Renal cortical epithelial cell (primary cell): ENCODE measurements at regions not wholly inside any gene's neighbourhood (a gene's known extent, or its start where the extent isn't known, plus 50 kb on each side); places are given as distances from the start of the nearest gene placed in this dataset.
"Not testable (repeated sequence)": the region's sequence is repeated elsewhere in the genome, so short reads cannot be mapped to it uniquely, and the experiment has no call there.

Experiments
- DNase-seq: peaks from one replicate; pipeline ENCODE4 v3.0.0-alpha.2; 2011; ENCODE audit warnings: low read depth

- no peak for DNase-seq
Observed at GRCh38 chr18:6525604-6526003, 110.9 kb upstream of the L3MBTL4 start.

GRCh38 chr18:6537475-6537874, 122.8 kb upstream of the L3MBTL4 start:
- no peak for DNase-seq

DNA sequence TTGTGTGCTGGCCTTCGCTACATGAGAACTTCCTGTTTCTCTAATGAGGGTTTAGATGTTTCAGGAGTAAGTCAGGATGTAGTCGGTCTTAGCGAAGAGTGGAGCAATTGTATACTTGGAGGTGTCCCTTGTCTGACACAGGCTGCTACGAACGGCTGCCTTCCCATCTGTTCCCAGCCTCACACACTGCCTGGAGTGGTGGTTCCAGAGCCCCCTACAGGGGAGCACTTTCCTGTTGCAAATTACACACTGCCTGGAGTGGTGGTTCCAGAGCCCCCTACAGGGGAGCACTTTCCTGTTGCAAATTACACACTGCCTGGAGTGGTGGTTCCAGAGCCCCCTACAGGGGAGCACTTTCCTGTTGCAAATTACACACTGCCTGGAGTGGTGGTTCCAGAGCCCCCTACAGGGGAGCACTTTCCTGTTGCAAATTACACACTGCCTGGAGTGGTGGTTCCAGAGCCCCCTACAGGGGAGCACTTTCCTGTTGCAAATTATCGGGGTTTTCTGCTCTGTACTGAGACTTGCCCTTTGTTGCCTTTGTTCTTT, 126.5 kb upstream of the L3MBTL4 start:
- DNase-seq = not testable (repeated sequence)

- DNase-seq = no peak
Observed at GRCh38 chr18:6542296-6542695, 127.6 kb upstream of the L3MBTL4 start.

DNA sequence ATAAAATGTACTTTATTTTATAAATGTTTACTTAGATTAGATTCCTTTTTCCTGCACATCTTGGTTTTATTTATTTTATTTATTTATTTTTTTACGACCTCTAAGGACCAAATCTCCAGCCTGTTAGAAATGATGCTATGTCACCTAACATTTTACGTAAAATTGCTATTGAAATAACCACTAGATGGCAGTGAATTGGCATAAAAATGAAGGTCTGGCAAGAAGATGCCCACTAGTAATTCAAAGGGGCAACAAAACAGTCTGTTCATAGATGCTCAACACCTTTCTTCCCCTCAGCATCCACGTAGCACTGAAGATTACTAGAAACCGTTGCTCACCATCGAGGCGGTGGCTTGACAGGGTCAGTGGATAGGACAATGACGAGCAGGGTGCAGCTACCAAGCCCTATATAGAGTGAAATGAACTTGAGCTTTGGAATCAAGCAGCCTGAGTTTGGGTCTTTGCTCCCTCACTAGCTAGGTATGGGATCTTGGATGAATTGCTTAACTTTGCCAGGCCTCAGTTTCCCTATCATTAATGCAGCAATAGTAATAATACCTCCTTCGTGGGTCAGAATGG, 128.7 kb upstream of the L3MBTL4 start:
- DNase-seq = peak; percentile 47

- DNase-seq = no peak
Observed at GRCh38 chr18:6546229-6546628, 131.5 kb upstream of the L3MBTL4 start.

DNA sequence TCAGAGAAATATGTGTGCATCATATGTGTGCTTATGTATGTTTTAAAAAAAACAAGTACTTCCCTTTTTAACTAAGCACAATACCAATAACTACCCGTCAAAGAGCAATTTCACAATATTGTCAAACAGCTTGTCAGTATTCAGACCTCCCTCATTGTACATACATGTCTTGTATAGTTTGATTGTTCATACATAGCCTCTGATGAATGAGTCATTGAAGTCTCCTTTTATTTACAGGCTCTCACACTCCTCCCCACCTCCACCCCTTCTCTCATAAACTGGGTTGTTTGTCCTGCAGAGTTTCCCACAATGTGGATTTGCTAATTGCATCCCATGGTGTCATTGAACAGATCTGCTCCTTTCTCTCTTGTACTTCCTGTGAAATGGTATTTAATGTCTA, 132.8 kb upstream of the L3MBTL4 start:
- DNase-seq = no peak

- no peak for DNase-seq
Observed at GRCh38 chr18:6553234-6553900, 138.7 kb upstream of the L3MBTL4 start.

- no peak for DNase-seq
Observed at GRCh38 chr18:6557057-6557769, 142.5 kb upstream of the L3MBTL4 start.

GRCh38 chr18:6557770-6558248, 143.1 kb upstream of the L3MBTL4 start:
- no peak for DNase-seq

DNA sequence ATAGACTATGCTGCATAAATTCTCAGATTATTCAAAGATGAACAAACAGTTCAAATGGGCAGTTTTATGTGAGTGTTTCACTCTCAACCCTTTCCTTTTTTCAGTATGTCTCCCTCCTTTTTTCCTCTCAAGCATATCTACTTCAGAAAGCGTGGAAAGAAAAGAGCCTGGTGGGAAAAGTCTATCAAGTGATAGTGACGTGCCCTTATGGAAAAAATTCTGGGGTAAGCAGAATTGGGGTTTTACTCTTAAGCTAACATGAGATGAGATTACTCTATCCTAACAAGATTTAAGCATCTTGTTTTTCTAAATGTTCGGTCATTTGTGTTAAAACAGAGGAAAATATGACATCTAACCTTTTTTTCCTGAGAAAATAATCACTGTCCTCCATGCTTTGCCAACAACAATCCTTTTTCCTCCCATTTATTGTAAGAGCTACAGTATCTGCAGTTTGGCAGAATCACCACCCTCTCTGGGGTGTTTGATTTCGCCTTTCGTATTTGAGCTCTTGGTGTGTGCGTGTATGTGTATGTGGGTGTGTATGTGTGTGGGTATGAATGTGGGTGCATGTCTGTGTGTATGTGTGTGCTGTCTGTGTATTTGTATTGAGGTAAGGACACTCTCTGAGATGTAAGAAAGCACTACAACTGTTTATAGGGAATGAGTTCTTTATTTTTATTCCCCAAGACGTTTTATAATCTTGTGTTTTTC, 143.9 kb upstream of the L3MBTL4 start:
- no peak for DNase-seq

DNA sequence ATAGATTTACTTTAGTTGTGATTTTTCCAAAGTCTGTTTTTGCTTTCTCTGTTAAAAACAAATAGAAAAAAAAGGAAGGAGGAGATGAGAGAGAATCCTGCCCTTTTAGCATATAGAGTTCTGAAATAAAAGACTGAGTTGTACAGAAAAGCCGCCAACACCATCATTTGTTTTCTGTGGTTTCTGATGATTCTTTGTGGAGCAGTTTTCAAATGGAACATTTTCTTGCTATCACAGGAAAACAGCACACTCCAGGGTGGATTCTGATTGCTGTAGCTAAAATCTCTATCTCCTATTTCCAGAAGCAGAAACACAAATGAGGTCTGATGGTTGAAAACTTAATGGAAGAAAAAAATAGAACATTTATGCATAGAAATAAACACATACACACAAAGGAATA, 144.6 kb upstream of the L3MBTL4 start:
- no peak for DNase-seq

DNA sequence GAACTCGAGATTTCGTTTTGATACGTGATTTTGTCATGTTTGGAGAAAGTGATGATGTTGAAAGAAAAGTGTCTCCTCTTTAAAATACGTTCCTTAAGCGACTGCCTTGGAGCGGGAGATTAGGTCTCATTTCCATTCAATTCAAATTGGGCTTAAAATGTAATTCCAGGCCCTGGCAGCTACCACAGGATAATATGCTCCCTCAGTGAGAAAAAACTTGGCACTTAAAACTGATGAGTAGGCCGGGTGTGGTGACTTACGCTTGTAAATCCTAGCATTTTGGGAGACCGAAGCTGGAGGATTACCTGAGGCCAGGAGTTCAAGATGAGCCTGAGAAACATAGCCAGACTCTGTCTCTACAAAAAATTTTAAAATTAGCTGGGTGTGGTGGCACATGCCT, 146.3 kb upstream of the L3MBTL4 start:
- DNase-seq = no peak

DNA sequence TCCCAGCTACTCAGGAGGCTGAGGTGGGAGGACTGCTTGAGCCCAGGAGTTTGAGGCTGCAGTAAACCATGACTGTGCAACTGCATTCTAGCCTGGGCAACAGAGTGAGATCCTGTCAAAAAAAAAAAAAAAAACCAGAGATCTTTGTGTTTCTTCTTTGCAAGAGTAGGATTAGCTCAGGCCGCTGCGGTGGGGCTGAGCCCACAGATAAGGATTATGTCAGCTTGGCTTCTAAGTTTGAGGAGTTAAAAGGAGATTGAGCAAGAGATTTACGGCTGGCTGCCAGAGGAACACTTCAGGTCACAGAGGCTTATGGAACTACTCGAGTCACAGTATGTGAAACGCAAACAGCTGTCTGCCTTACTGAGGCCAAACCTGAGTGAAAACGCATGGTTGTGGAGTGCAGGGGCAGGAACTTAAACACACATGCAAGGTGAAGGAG, 146.7 kb upstream of the L3MBTL4 start:
- no peak for DNase-seq

DNA sequence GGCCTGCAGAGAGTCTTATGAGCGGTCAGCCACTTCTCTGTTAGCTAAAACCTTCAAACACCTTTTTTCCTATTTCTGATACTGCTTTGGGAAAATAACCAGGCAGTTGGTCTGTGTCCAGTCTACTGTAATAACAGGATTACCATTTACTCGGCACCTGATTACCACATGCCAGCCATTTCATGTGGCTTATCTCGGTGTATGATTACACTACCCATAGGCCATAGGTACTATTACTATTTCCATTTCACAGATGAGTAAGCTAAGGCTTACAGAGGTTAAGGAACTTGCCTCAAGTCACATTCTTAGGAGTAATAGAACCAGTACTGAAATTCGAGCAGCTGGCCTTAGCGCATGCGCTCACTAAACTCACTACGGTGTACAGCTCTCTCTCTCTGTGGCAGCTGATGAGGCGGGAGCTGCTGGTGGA, 147.2 kb upstream of the L3MBTL4 start:
- DNase-seq = no peak

DNA sequence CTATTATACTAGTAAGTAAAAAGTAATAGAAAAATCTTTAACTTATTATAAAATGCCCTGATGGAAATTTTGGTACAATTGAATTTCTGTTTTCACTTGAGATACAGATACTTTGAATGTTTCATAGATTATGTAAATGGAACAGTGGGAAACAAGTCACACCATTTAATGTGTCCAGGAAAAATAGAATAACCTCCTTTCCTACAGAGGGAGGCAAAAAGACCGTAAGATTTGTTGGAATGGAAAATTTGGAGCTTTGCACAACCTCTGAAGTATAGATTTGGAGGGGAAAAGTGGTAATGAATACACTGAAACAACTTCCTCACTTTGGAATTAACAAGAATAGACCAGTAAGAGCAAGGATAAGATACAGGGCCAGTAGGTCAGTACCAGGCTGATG, 149.2 kb upstream of the L3MBTL4 start:
- no peak for DNase-seq

DNA sequence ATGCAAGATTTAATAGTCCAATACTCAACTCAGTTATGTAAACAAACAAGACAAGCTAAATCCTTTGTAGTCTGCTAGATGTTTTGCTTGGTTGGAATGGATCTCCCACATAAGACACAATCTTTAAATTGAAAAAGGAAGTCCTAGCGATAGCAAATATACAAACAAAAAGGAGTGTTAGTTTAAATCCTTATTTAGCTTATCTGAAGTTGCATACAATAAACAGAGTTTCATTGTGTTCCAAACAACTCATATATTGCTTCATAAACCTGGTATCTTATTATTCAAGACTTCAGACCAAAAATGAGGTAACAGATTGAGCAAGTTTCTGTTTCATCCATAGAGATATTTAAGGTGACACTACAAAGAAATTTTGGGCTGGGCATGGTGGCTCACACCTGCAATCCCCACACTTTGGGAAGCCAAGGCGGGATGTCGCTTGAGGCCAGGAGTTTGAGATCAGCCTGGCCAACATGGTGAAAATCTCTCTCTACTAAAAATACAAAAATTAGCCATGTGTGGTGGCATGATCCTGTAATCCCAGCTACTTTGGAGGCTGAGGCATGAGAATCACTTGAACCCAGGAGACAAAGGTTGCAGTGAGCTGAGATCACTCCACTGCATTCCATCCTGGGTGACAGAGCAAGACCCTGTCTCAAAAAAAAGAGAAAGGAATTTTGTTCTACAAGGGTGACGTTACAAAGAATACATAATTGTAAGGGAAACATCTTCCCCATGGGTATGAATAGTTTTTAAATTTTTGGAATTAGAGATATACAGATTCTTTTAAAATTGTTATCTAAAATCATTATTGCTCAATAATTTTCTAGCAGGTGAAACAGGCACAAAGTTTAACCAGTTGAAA, 150.5 kb upstream of the L3MBTL4 start:
- DNase-seq = no peak

GRCh38 chr18:6565815-6566081, 151.0 kb upstream of the L3MBTL4 start:
- no peak for DNase-seq

DNA sequence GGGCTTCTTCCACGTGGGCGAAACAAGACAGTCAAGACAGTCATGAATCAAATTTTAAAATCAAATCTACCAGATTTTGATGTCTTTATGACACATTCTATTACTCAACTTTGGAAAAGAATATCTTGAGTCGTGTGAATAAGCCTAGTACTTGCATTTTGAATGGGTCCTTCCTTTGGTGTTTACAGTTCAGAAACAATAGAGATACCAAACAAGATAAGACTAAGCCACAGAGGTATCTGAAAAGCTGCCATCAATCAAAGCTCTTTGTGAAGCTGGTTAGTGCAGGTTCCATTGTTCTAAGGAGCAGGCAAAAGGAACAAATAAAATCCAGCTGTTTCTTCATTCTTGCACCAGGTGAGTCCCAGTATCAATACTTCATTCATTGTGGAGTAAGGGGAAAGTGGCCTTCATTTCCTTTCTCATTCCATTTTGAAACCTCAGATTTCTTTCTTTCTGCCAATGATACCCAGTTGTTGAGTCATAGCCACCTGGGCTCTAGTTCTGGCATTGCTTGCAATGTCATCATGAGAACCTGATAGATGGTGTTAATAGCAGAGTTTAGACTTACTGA, 151.7 kb upstream of the L3MBTL4 start:
- DNase-seq = no peak

DNA sequence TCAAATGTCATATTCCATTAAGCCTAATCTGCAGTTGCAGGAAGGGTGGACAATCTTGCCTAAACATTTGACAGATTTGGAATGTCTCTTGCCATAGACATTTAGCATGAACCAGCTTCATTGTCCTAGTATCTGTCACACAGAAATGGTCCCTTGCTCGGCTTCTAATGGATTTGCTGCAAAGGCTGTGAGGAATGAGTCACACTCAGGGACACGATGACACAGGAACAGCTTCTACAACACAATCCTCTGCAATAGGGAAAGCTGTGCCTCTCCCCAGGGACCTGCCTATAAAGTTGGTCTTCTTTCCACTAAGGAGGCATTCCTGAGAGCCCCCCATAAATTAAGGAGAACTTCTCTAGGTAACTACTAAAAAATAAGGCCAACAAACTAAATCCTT, 155.1 kb upstream of the L3MBTL4 start:
- DNase-seq = no peak

DNA sequence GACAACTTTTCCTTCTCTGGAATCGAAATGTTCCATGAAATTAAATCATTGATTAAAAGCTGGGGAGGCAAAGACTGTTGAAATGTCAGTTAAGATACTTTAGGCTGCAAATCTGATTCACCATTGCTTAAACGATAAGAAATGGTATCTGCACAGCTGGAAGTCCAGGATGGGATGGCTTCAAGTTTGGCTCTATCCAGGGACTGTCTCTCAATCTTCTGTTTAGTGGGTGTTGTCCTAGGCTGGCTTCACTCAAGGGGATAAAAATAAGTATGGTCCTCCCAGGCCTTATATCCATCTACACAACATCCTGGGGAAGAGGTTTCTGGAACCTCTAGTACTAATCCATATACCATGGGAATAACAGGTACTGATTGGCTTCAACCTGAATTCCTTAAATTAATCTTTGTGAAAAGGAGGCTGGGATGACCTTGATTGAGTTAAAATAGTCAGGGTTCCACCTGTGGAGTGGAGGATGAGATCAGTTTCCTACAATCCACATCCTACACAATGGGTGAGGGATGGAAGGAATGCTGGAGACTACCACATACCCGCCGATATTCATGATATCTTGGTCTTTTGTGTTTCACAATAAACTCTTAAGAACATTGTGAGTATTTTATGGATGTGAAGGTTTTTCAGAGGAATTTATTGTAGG, 156.0 kb upstream of the L3MBTL4 start:
- no peak for DNase-seq
